ENCODE measurements at regions not wholly inside any gene's neighbourhood (a gene's known extent, or its start where the extent isn't known, plus 50 kb on each side); places are given as distances from the start of the nearest gene placed in this dataset.

DNA sequence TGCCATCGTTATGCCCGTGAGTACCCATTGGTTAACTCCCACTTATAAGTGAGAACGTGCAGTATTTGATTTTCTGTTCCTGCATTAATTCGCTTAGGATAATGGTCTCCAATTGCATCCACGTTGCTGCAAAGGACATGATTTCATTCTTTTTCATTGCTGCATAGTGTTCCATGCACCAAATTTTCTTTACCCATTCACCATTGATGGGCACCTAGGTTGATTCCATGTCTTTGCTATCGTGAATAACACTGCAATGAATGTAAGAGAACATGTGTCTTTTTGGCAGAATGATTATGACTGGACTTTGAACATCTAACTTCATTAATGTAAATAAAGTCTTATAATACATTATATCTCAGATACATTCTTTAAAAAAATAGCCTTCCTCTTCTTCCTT is 169.6 kb upstream of the CDIN1 start:
- no peaks in the 10 kb centered on the region for H3K27me3 ChIP-seq
- no peaks in the 10 kb centered on the region for H3K9me3 ChIP-seq
- no peaks in the 10 kb centered on the region for H3K4me1 ChIP-seq
- DNase-seq (no peak), ATAC-seq (no peak)
- TF ChIP-seq, protein P1, sequence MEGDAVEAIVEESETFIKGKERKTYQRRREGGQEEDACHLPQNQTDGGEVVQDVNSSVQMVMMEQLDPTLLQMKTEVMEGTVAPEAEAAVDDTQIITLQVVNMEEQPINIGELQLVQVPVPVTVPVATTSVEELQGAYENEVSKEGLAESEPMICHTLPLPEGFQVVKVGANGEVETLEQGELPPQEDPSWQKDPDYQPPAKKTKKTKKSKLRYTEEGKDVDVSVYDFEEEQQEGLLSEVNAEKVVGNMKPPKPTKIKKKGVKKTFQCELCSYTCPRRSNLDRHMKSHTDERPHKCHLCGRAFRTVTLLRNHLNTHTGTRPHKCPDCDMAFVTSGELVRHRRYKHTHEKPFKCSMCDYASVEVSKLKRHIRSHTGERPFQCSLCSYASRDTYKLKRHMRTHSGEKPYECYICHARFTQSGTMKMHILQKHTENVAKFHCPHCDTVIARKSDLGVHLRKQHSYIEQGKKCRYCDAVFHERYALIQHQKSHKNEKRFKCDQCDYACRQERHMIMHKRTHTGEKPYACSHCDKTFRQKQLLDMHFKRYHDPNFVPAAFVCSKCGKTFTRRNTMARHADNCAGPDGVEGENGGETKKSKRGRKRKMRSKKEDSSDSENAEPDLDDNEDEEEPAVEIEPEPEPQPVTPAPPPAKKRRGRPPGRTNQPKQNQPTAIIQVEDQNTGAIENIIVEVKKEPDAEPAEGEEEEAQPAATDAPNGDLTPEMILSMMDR (IDR thresholded peaks at IDR 0.05), result no peak
- H3K27ac ChIP-seq, result no peak overlapping the region
- no peak overlapping the region for H3K4me3 ChIP-seq
- no peaks in the 10 kb centered on the region for H3K36me3 ChIP-seq
- intact Hi-C loops (cut with DNase I), result no loop called here

DNA sequence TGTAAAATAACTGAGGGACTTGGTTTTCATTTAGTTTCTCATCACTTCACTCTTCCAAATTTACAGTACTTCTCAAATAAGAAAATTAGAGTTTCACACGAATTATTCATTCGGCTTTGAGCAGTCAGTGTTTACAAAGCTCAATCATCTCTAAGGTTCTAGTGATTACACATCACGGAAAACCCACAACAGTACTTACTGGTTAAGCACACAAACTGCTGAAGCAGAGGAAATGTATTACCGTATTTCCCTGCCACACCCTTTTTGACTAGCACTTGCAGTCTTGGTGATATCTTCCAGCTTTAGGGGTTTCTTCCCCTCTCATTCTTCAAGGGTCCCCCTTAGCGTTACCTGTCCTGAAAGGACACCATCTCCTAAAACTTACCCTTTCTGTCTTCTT is 164.8 kb upstream of the CDIN1 start:
- no peak for ATAC-seq
- H3K9me3 ChIP-seq, result no peaks in the 10 kb centered on the region
- H3K27me3 ChIP-seq, result no peaks in the 10 kb centered on the region
- H3K4me3 ChIP-seq, result no peak overlapping the region
- intact Hi-C loops (cut with DNase I), result no loop called here
- TF ChIP-seq, protein P1 (IDR thresholded peaks at IDR 0.05), result no peak
- H3K36me3 ChIP-seq, result no peaks in the 10 kb centered on the region
- no peaks in the 10 kb centered on the region for H3K4me1 ChIP-seq
- DNase-seq, result no peak
- no peak overlapping the region for H3K27ac ChIP-seq

DNA sequence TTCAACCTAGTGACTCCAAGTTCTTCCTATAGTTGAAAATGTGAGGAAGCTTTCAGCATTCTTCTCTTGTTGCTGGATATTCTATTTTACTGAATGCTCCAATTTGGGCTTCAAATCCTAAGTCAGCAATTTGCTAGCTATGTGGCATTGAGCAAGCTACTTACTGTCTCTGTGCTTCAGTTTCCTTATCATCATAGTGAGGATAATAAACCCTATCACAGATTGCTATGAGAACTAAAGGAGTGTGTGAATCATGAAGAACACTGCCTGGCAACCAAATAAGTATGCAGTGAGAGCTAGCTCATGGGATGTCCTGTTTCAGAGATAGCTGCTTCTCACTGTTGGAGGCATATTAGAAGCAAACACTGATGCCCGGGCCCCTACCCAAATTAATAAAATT is 163.8 kb upstream of the CDIN1 start:
- intact Hi-C loops (cut with DNase I), result no loop called here
- TF ChIP-seq, protein P1 (IDR thresholded peaks at IDR 0.05), result no peak
- H3K9me3 ChIP-seq, result peaks cover 0 to under 1% of the 10 kb centered on the region in 2 donors
- no peaks in the 10 kb centered on the region for H3K36me3 ChIP-seq
- no peaks in the 10 kb centered on the region for H3K4me1 ChIP-seq
- ATAC-seq (no peak), DNase-seq (no peak)
- no peak overlapping the region for H3K4me3 ChIP-seq
- H3K27me3 ChIP-seq, result no peaks in the 10 kb centered on the region
- no peak overlapping the region for H3K27ac ChIP-seq

DNA sequence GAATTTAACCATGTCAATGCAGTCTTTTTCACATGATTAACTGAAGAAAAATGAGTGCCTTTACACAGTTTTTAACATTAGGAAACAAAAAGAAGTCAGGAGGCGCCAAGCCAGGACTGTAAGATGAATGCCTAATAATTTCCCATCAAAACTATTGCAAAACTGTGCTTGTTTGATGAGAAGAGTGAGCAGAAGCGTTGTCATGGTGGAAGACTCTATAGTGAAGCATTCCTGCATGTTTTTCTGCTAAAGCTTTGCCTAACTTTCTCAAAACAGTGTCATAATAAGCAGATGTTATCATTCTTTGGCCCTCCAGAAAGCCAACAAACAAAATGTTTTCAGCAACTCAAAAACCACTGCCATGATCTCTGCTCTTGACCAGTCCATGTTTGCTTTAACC is 156.8 kb upstream of the CDIN1 start:
- DNase-seq (no peak), ATAC-seq (no peak)
- Histone ChIP-seq H3K36me3 (no peaks in the 10 kb centered on the region), H3K9me3 (peaks cover 0 to 19% of the 10 kb centered on the region in 2 donors), H3K27me3 (no peaks in the 10 kb centered on the region), H3K4me1 (no peaks in the 10 kb centered on the region), H3K4me3 (no peak overlapping the region), H3K27ac (no peak overlapping the region)
- TF ChIP-seq, protein P1 (IDR thresholded peaks at IDR 0.05), result no peak
- intact Hi-C loops (cut with DNase I), result no loop called here

DNA sequence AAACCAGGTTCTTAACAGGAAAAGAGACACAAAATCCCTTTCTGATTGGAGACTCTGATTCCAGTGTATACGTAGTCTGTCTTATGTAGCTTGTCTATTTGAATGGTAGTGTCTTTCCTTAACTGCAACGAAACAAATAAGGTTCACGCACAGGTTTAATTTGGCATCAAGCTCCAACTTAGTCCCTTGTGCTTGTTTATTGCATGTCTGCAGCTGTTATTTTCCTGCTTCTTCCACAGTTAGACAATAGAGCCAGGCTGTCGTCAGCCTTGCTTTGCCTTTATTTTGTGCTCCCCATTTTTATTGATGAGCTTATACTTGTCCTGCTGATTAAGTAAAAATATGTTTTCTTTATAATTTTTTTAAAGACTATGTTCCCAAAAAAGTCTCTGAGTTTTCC is 152.7 kb upstream of the CDIN1 start:
- H3K27ac ChIP-seq, result no peak overlapping the region
- no peak overlapping the region for H3K4me3 ChIP-seq
- TF ChIP-seq, protein P1 (IDR thresholded peaks at IDR 0.05), result no peak
- peaks cover 0 to 9% of the 10 kb centered on the region in 2 donors for H3K9me3 ChIP-seq
- no peaks in the 10 kb centered on the region for H3K27me3 ChIP-seq
- ATAC-seq (no peak), DNase-seq (no peak)
- H3K36me3 ChIP-seq, result no peaks in the 10 kb centered on the region
- intact Hi-C loops (cut with DNase I), result no loop called here
- H3K4me1 ChIP-seq, result no peaks in the 10 kb centered on the region
